ENCODE measurements at regions not wholly inside any gene's neighbourhood (a gene's known extent, or its start where the extent isn't known, plus 50 kb on each side); places are given as distances from the start of the nearest gene placed in this dataset.

- TF ChIP-seq WT1 (tag by site-specific recombination; IDR thresholded peaks at IDR 0.05) (no peak), ZNF221 (tag by site-specific recombination; IDR thresholded peaks at IDR 0.05; ENCODE audit: borderline replicate concordance) (no peak), SP2 (tag by site-specific recombination; IDR thresholded peaks at IDR 0.05) (no peak), ZNF423 (tag by site-specific recombination; IDR thresholded peaks at IDR 0.05) (no peak), ZNF248 (tag by site-specific recombination; IDR thresholded peaks at IDR 0.05) (no peak), HOXA7 (CRISPR knock-in tag; IDR thresholded peaks at IDR 0.05; ENCODE audit: borderline replicate concordance) (no peak)
Measured at GRCh38 chr5:6107675-6108539, 270.4 kb downstream of the MED10 start.
